Progenitor cell of endocrine pancreas (in vitro differentiated cells): ENCODE measurements at regions not wholly inside any gene's neighbourhood (a gene's known extent, or its start where the extent isn't known, plus 50 kb on each side); places are given as distances from the start of the nearest gene placed in this dataset.

ENCODE experiments used
- DNase-seq: peaks from one replicate; pipeline ENCODE4 v3.0.0; 2021; ENCODE audit warnings: low spot score; ENCODE audit not compliant: unreplicated experiment
- H3K27ac Mint-ChIP-seq: 2 replicates; pipeline ENCODE4 v1.8.0; 2021; ENCODE audit warnings: mild to moderate bottlenecking, moderate library complexity, mixed read lengths
- H3K27me3 Mint-ChIP-seq: 2 replicates; pipeline ENCODE4 v1.8.0; 2021; ENCODE audit warnings: mixed read lengths
- H3K36me3 Mint-ChIP-seq: 2 replicates; pipeline ENCODE4 v1.8.0; 2022; ENCODE audit warnings: mixed read lengths; ENCODE audit not compliant: insufficient read depth
- H3K4me1 Mint-ChIP-seq: 2 replicates; pipeline ENCODE4 v1.8.0; 2021; ENCODE audit warnings: low read depth, mixed read lengths
- H3K4me3 Mint-ChIP-seq: 2 replicates; pipeline ENCODE4 v1.8.0; 2021; ENCODE audit warnings: low read depth, mild to moderate bottlenecking, moderate library complexity, mixed read lengths
- H3K9me3 Mint-ChIP-seq: 2 replicates; pipeline ENCODE4 v1.8.0; 2021; ENCODE audit warnings: low read depth, mixed read lengths
- TF ChIP-seq, protein P1 (sequence below): fragments of 200-600 bp; sonication (generic); IDR thresholded peaks from one replicate; pipeline ENCODE4 v1.5.0; 2021; ENCODE audit warnings: antibody characterized with exemption, mild to moderate bottlenecking; ENCODE audit not compliant: unreplicated experiment

DNA sequence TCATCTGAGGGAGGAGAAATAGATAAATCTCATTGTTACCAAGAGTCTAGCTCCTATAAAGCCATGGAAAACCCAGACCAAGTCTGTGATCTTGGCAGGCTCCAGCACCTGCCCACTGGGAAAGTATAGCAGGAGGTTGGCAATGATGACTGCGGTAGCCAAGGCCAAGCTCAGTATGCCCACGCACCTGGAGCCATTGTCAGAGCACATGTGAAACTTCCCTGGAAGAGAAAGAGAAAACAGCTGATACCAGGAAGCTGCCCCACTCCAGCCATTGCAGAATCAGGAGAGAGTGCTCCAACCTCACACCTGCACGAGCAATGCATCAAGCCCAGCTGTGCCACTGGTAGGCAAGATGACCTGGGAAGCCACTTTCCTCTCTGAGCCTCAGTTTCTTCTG is 62.2 kb upstream of the HEPHL1 start:
- no peak overlapping the region for H3K27ac Mint-ChIP-seq
- DNase-seq = no peak
- TF ChIP-seq, protein P1, sequence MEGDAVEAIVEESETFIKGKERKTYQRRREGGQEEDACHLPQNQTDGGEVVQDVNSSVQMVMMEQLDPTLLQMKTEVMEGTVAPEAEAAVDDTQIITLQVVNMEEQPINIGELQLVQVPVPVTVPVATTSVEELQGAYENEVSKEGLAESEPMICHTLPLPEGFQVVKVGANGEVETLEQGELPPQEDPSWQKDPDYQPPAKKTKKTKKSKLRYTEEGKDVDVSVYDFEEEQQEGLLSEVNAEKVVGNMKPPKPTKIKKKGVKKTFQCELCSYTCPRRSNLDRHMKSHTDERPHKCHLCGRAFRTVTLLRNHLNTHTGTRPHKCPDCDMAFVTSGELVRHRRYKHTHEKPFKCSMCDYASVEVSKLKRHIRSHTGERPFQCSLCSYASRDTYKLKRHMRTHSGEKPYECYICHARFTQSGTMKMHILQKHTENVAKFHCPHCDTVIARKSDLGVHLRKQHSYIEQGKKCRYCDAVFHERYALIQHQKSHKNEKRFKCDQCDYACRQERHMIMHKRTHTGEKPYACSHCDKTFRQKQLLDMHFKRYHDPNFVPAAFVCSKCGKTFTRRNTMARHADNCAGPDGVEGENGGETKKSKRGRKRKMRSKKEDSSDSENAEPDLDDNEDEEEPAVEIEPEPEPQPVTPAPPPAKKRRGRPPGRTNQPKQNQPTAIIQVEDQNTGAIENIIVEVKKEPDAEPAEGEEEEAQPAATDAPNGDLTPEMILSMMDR = no peak
- no peaks in the 10 kb centered on the region for H3K36me3 Mint-ChIP-seq
- peaks cover 3% of the 10 kb centered on the region for H3K9me3 Mint-ChIP-seq
- no peaks in the 10 kb centered on the region for H3K4me1 Mint-ChIP-seq
- no peak overlapping the region for H3K4me3 Mint-ChIP-seq
- no peaks in the 10 kb centered on the region for H3K27me3 Mint-ChIP-seq

DNA sequence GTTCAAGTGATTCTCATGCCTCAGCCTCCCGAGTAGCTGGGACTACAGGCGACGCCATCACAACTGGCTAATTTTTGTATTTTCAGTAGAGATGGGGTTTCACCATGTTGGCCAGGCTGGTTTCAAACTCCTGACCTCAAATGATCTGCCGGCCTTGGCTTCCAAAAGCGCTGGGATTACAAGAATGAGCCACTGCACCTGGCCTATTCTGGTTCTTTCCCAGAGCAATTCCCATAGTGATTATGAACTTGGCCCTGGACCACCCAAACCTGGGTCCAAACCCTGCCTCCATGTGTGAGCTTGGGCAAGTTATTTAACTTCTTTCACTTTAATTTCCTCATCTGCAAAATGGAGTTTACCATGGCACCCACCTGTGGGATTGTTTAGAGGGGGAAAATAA is 61.5 kb upstream of the HEPHL1 start:
- H3K9me3 Mint-ChIP-seq = peaks cover 3% of the 10 kb centered on the region
- H3K27me3 Mint-ChIP-seq = no peaks in the 10 kb centered on the region
- no peak overlapping the region for H3K4me3 Mint-ChIP-seq
- no peaks in the 10 kb centered on the region for H3K36me3 Mint-ChIP-seq
- H3K4me1 Mint-ChIP-seq = no peaks in the 10 kb centered on the region
- TF ChIP-seq, protein P1 = no peak
- no peak overlapping the region for H3K27ac Mint-ChIP-seq
- DNase-seq = no peak

DNA sequence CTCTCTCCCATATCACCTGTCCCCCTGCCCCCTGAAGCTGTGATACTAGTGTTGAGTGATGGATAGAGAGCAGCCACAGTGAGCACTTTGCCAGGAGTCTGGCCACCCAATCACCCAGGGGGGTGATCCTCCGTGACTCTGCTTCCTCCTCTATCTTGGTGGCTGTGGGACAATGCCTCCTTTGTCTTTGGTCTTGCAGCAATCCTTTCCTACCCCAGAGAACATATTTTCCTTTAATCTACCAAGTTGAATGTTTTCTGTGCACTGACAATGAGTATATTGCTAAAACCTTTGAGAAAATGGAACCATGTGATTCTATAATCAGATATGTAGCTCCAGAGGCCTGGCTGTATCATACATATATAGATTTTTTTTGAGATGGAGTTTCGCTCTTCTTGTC is 58.1 kb upstream of the HEPHL1 start:
- Mint-ChIP-seq H3K4me3 (no peak overlapping the region), H3K36me3 (no peaks in the 10 kb centered on the region), H3K4me1 (no peaks in the 10 kb centered on the region), H3K9me3 (no peaks in the 10 kb centered on the region), H3K27ac (no peak overlapping the region), H3K27me3 (no peaks in the 10 kb centered on the region)
- TF ChIP-seq, protein P1 = no peak
- no peak for DNase-seq

DNA sequence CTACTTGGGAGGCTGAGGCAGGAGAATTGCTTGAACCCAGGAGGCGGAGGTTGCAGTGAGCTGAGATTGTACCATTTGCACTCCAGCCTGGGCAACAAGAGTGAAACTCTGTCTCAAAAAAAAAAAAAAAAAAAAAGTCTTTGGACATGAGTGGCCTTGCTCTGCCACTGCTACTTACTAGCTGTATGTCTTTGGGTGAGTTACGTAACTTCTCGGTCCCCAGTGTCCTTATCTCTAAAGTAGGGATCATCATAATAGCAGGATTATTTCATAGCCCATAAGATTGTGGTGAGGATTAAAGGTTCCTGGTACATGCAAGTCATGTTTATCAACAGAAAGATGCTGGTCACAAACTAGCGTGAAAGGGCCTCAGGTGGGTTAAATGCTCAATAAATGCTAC is 53.9 kb upstream of the HEPHL1 start:
- no peak for DNase-seq
- H3K27me3 Mint-ChIP-seq = no peaks in the 10 kb centered on the region
- H3K27ac Mint-ChIP-seq = no peak overlapping the region
- H3K9me3 Mint-ChIP-seq = no peaks in the 10 kb centered on the region
- no peaks in the 10 kb centered on the region for H3K4me1 Mint-ChIP-seq
- H3K4me3 Mint-ChIP-seq = no peak overlapping the region
- no peaks in the 10 kb centered on the region for H3K36me3 Mint-ChIP-seq
- TF ChIP-seq, protein P1 = no peak

DNA sequence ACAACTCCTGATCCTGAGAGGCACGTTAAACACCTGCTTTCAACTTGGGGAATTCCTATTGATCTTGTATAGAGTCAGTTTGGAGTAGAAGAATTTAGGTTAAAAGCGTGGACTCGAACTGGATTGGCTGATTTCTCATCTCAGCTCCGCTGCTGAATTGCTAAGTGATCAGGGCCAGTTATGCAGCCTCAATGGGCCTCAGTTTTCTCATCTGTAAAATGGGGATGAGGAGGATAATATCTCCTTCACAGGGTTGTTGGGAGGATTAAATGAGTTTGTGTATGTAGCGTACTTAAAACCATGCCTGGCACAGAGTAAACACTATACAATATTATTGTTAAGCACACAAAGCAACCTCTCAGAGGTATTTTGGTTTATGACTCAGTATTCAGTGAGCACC is 53.2 kb upstream of the HEPHL1 start:
- H3K4me1 Mint-ChIP-seq = peaks cover 5% of the 10 kb centered on the region

More for the DNA sequence above, 53.2 kb upstream of the HEPHL1 start:
- Mint-ChIP-seq H3K36me3 (no peaks in the 10 kb centered on the region), H3K27ac (no peak overlapping the region), H3K27me3 (no peaks in the 10 kb centered on the region), H3K4me3 (no peak overlapping the region), H3K9me3 (no peaks in the 10 kb centered on the region)
- no peak for DNase-seq
- TF ChIP-seq, protein P1 = no peak
